SH-SY5Y (cell line): ENCODE measurements at regions not wholly inside any gene's neighbourhood (a gene's known extent, or its start where the extent isn't known, plus 50 kb on each side); places are given as distances from the start of the nearest gene placed in this dataset.

Experiments used
- GATA2 ChIP-seq: IDR thresholded peaks from 2 replicates; pipeline ENCODE4 v1.6.1; 2011; ENCODE audit warnings: mild to moderate bottlenecking, low read depth, low read length
- GATA3 ChIP-seq: IDR thresholded peaks from 2 replicates; pipeline ENCODE4 v1.6.1; 2011; ENCODE audit warnings: low read depth, mild to moderate bottlenecking, low read length, moderate library complexity

DNA sequence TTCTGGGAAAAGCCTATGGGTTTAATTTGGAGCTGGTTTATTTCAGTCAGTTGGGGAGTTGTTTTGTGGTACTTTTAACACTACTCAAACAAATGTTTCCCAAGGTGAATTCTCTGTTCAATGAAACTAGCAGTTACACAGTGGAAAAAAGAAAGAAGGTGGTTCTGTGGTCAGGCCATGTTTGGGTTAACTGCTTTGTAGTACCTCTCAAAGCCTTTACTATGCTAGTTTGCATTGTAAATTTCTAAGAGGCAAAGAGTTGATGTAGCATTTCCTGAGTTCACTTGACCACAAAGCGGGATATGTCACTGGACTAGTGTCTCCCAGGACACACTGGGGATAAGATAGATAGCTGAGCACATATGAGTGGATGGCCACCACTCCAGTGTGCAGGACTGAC lies 145.4 kb downstream of the KIF20B start:
- TF ChIP-seq GATA2 (no peak), GATA3 (no peak)
